LNCAP (cell line): ENCODE measurements at regions not wholly inside any gene's neighbourhood (a gene's known extent, or its start where the extent isn't known, plus 50 kb on each side); places are given as distances from the start of the nearest gene placed in this dataset.

Source experiments
- TF ChIP-seq, protein P1 (sequence below): fragments of 450-650 bp; IDR thresholded peaks from 2 replicates; pipeline ENCODE4 v1.5.1; 2017; ENCODE audit warnings: mild to moderate bottlenecking

DNA sequence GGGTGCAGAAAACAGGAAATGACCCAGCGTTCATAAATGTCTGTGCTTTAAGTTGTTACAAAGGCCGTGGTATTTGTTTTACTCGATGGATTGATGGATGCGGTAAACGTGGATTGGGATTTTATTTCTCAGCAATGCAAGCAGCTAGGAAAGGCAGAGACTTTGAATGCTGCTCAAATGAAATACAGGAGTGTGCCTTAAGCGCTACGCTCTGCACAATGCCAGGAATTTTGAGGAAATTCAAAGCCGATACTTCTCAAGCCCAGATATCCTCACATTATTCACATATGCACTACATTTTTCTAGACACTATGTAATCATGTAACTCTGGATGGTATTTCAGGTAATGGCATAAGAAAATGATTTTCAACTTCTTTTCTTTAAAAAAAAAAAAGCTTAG is 514.3 kb upstream of the ADARB2 start:
- TF ChIP-seq, protein P1, sequence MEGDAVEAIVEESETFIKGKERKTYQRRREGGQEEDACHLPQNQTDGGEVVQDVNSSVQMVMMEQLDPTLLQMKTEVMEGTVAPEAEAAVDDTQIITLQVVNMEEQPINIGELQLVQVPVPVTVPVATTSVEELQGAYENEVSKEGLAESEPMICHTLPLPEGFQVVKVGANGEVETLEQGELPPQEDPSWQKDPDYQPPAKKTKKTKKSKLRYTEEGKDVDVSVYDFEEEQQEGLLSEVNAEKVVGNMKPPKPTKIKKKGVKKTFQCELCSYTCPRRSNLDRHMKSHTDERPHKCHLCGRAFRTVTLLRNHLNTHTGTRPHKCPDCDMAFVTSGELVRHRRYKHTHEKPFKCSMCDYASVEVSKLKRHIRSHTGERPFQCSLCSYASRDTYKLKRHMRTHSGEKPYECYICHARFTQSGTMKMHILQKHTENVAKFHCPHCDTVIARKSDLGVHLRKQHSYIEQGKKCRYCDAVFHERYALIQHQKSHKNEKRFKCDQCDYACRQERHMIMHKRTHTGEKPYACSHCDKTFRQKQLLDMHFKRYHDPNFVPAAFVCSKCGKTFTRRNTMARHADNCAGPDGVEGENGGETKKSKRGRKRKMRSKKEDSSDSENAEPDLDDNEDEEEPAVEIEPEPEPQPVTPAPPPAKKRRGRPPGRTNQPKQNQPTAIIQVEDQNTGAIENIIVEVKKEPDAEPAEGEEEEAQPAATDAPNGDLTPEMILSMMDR, result no peak

DNA sequence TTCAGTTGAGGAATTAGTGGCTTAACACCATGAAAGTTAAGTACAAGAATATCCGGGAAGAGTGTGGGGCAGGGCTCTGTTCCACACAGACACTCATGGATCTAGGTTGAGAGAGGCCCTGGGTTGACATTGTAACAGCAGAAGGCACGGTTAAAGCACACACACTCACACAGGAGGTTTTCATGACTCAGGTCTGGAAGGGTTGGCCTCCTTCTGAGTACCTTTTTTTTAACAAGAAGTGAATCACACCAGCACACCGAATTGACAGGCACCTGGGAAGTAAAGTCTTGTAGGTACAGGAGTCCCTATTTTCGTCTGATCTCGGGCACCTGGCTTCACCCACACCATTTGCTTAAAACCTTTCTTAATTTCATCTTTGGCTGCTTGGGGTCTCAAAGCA is 509.4 kb upstream of the ADARB2 start:
- TF ChIP-seq, protein P1, result no peak

DNA sequence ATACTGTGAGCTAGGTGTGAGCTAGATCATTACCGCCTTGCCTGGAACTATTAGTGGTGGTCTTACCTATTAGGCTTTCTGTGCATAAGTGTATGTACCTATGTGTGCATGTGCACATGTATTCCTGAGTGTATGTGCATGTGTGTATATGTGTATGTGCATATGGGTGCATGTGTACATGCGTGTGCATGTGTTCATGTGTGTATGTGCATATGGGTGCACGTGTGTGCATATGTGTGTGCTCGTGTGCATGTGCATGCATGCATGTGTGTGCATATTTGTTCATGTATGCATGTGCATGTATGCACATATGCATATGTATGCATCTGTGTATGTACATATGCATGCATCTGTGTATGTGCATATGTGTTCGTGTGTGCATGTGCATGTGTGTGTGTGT is 508.3 kb upstream of the ADARB2 start:
- TF ChIP-seq, protein P1, result no peak

DNA sequence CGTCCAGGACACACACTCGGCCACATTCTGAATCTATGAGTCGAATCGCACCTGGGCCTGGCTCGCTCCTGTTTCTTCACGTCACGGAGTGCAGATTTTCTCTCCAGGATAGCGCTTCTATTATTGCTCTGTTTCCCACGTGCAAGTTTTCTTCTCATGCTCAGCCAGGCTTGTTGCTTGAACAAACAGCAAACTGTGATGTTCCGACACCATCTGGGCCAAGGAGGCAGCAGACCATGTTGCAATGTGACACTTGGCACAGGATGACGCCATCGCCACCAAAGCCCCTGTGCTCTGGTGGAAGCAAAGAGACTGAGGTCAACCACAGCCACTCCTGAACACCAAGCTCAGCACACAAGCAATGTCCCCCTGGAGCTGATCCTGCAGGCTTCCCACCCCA is 507.1 kb upstream of the ADARB2 start:
- TF ChIP-seq, protein P1, result no peak

DNA sequence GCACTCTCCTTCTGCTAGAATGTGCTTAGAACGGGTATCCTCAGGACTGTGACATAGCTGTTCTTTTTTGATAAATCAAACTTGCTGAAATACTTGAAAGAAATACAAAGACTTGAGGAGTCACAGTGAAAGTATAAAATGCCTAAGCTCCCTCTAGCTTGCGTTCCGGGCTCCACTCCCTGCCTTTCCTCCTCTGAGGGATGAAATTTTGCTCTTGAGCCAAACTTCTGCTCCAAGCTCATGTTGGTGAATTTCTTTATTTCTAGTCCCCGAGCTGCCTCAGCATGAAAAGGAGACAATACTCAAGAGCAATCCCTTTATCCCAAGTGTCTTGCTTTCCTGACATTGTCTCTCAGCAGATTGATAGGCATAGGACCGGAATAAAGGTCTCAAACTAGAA is 499.6 kb upstream of the ADARB2 start:
- TF ChIP-seq, protein P1, result no peak

DNA sequence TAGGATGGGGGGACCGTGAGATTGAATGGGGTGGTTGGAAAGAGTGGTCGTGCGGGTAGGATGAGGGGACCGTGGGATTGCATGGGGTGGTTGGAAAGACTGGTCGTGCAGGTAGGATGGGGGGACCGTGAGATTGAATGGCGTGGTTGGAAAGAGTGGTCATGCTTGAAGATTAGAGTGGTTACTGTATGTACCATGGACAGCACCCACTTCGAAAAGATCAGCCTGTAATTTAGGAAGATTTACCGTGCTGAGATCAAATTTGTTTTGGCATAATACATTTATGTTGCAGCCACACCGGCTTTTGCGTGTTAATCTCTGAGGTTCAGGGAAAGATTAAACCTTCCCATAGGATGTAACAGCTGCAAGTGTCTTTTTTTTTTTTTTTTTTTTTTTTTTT is 495.2 kb upstream of the ADARB2 start:
- TF ChIP-seq, protein P1, result no peak

DNA sequence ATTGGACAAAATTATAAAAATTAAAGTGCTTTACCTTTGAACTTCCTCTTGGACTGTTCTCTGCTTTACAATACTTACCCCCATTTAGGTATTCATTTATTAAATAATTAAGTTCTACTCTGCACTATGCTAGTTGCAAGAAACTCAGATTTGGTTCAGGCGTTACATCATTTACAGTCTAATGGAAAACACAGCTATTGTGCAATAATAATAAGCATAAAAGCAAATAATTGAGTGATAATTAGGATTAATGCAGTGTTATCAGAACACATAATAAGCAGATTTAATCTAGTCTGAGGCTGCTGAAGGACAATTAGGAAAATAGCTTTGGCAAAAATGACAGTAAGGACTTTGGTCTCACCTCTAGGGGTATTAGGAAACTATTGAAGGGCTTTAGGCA is 493.2 kb upstream of the ADARB2 start:
- TF ChIP-seq, protein P1, result no peak

DNA sequence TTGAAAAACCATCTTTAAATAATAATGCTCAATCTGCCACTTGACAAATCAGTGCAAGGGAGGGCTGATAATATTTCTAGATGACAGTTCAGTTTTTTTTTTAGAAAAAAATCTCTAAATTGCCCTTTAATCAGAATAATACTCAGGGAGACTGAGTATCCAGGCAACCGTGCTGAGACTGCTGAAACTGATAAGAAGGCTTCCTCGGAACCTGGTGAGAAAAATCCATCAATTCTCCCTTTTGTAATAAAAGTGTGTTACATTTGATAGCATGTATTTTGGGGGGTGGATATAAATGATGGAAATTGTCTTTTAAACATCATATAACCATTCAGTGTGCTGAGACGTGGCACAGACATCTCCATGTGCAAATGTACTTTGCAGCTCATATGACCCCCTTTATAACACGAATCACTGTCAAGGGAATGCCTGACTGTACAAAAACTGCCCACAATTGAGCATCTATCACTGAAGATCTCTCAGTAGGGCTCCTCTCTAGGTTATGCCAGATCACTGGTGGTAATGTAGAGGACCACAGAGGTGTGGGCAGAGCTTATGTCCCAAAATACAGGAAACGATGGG is 491.1 kb upstream of the ADARB2 start:
- TF ChIP-seq, protein P1, result no peak
